NCI-H460 (cell line): ENCODE measurements at regions not wholly inside any gene's neighbourhood (a gene's known extent, or its start where the extent isn't known, plus 50 kb on each side); places are given as distances from the start of the nearest gene placed in this dataset.

Experiments used
- DNase-seq: peaks from one replicate; pipeline ENCODE4 v3.0.0-alpha.2; 2016; ENCODE audit warnings: low read depth; ENCODE audit errors: extremely low read depth

GRCh38 chr10:113252650-113253618 lies 299.9 kb upstream of the HABP2 start:
- DNase-seq: no peak

DNA sequence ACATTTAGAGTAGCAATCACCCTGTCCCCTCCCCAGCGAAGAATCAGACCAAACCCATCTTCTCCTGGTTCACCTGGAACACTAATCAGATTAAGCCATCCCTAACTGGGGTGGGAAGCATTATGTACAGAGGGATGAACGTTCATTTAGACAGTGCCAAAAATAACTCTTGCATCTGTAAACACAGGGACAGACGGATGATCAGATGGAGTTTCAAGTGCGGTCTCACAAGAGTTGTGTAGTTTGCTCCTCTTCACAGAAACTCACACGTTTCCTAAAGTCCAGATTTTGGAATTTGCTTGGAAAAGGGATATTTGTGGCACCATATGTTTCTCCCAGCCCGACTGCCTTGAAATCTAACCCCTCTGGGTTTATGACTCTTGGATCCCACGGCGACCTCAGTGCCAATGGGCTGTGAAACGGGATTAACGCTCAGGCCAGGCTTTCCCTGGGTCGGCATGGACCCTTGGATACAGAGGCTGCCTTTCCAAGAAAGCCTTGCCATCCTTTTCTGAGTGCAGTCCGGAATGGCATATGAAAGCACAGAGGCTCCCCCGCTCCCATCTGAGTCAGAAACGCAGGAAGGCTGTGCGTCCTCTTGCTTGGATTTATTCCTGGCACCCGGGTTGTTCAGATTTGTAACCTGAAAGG lies 293.2 kb upstream of the HABP2 start:
- no peak for DNase-seq

DNA sequence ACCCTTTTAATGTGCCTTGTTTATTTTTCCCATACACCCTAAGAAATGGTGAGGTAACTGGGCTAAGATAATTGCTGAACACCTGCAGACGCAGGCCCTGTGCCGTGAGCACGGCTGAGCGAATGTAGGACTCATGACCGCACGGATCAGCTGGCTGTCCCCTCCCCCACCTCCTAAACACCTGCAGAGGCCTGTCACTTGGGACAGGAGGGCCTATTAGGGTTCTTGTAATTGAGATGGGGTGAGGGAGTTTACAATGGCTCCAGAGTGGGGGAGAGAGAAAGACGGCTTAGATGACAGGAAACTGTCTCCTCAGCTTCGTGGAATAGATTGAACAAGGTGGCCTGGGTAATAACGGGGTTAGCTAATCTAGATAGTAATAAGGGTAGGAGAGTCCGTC lies 291.7 kb upstream of the HABP2 start:
- no peak for DNase-seq

DNA sequence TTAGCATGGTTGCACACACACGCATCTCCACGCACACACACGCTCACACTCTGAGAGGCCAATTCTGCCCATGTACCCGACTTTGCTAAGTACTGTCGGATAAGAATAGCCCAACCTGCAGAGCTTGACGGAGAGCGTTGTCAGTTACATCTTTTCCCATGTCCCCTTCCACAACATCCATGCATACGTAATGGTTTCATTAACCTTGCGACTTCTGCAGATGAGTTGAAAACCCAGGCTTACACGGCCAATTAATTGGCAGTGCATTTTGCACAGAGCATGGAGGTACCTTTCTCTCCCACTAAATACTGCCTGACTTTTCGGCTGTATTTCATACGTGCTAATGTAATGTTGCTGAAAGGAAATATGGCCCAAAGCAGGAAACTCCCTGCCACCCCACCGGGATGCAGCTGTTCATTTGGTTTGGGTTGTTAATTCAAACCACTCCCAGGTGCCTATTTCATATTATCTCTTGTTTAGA lies 291.2 kb upstream of the HABP2 start:
- DNase-seq: no peak

DNA sequence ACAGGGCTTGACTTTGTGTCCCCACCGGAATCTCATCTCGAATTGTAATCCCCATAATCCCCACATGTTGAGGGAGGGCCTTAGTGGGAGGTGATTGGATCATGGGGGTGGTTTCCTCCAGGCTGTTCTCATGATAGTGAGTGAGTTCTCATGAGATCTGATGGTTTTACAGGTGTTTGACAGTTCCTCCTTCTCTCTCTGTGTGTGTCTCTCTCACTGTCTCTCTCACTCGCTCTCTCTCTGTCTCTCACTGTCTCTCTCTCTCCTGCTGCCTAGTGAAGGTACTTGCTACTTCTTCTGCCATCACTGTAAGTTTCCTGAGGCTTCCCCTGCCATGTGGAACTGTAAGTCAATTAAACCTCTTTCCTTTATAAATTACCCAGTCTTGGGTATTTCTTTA lies 289.8 kb upstream of the HABP2 start:
- DNase-seq: no peak

DNA sequence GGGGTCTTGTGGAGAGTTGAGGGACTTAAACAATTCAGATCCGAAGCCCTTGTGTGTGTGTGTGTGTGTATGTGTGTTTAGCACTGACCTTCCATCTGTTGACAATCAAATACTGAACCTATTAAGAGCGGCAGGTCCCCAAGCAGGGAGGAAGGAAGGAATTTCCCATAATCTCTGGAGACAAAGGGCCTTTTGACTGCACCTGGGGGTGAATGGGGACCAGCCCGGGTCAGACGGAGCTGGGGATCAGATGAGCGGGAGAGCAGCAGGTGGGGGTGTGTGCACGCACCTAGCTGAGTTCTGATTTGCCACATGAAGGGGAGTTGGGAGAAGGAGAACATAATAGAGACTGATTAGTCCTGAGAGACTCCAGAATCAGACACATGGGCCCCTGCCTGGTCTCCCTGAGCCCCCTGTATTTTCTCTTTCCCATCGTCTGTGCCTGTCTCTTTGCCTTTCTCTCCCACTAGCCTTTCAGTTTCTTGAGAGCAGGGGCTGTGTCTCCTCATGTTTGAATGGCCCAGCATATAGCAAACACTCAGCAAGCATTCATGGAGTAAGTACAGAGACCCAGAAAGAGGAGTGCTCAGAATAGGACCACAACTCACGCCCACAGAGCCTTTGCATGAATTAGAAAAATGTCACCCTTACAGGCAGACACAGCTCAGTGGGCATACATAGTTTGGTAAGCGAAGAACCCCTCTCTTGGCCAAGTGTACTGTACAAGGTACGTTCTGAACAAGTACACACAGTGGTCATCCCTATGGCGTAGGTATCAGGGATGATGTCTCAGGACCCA lies 288.3 kb upstream of the HABP2 start:
- no peak for DNase-seq

GRCh38 chr10:113266147-113266546 lies 286.7 kb upstream of the HABP2 start:
- DNase-seq: no peak

- no peak for DNase-seq
Observed at GRCh38 chr10:113267619-113268562, 285.0 kb upstream of the HABP2 start.

DNA sequence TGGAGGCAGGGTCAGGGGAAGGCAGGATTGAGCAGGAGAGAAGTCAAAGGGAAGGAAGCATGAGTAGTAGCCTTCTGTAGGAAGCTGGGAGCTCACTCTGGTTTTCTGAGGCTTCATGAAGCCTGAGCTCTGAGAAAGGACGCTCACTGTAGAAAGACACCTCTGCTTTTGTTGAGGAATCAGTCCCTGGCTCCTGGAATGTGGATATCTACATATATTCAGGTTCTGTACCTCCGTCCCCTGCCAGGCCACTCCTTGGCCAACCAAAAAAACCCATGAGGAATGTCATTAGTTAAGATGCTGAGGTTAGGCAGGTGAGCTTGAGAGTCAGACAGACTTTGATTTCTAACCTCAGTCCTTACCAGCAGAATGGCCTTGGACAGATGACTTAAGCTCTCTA lies 283.5 kb upstream of the HABP2 start:
- DNase-seq: no peak

DNA sequence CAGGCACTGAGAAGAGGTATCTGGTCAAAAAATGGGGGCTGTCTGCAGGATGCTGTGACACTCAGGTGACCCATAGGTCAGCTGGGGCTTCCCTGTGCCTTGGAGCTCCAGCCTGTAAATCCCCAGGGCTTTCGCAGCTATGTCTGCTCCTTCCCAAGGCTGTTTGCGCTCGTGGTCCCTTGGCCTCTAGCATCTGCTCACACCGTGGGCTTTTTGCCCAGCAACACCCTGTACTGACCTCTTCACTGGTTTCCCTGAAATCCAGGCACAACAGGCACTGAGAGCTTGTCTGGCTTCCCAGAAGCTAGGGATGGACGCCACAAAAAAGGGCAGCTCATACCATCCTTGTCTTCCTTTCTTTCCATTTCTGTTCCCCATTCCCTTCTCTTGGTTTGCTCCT lies 280.3 kb upstream of the HABP2 start:
- no peak for DNase-seq

- no peak for DNase-seq
Observed at GRCh38 chr10:113273181-113274163, 279.4 kb upstream of the HABP2 start.

DNA sequence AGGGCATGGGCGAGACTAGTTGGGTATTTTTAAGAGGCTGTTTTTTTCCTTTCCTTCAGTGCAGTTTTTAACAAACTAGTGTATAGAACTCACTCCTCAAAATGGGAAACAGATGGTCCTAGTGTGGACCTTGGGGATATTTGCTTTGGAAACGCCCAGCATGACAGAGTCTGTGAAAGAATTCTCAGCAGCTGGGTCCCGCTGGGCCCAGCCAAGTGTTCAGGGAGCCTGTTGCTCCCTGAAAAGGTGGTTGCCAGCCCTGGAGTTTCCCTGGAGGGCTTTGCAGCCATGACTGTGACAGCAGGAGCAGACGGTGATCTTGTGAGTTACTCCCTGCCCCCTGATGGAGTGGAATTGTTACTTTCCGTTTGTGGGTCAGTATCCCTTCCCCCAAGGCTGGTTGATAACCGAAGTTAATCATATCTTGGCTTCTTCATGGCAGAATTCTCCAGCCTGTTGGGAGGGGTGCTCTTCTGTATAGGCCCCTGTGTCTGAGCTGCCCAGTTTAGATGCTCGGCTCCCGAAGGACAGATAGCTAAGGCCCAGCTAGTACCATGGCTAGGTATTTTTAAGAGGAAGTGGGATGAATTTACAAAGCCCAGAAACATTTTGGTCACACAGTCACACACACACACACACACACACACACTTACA lies 278.6 kb upstream of the HABP2 start:
- no peak for DNase-seq

GRCh38 chr10:113278221-113278620 lies 274.6 kb upstream of the HABP2 start:
- DNase-seq: no peak

DNA sequence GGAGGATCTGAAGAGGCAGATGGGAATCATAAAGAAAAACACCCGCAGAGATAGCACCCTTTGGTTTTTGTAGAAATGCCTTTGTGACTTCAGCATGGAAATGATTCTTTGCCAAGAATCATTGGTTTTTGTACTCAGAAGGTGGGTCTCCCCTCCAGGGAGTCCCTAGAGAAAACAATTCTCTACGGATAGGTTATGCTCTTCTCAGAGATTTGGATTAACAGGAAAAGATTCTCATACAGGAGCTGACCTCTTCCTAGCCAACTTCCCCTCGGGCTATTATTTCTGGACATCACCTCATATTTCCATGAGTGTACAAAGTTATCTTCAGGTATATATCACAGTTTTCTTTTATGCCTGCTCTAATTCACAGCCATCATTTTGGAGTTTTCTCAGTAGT lies 274.2 kb upstream of the HABP2 start:
- no peak for DNase-seq

DNA sequence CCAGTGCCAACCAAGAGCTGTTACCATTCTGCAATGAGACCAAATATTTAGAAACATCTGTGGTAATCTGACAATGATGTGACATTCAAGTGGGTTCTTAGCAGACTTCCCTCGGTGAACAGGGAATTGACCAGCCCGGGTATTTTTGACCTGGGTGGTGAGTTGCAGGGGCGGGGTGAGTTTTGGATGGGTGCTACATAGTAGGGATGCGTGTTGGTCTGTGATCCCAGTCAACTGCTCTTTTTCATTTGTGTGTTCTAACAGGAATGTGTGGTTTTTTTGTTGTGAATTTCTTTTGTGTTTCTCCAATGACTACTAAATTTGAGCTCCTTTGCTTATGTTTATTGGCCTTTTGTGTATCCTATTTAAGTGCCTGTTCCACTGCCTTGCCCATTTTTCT lies 273.6 kb upstream of the HABP2 start:
- no peak for DNase-seq

GRCh38 chr10:113282564-113282963 lies 270.3 kb upstream of the HABP2 start:
- no peak for DNase-seq

- DNase-seq: no peak
Observed at GRCh38 chr10:113283189-113283588, 269.7 kb upstream of the HABP2 start.

DNA sequence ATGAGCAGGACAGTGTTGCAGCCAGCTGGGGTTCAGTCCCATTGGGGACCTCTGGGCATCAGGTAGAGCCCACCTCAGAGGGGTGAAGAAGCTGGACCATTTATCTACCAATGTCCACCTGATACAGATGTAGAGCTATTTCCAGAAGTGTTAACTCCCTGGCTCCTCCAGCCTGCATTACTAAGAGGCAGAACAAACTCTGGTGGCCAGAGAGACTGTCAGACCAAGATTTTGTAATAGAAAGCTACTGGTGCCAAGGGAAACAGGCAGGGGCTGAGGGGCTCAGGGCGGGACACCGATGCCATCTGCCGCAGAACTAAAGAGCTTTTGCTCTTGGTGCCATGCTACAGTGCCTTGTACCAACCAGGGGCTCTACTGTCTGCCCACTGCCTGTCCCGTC lies 268.2 kb upstream of the HABP2 start:
- no peak for DNase-seq
